ENCODE measurements at regions not wholly inside any gene's neighbourhood (a gene's known extent, or its start where the extent isn't known, plus 50 kb on each side); places are given as distances from the start of the nearest gene placed in this dataset.

GRCh38 chr3:72068621-72069020 is 283.7 kb upstream of the PROK2 start:
- H3K4me3 ChIP-seq = no peak overlapping the region
- H3K36me3 ChIP-seq (ENCODE audit: insufficient read depth) = no peaks in the 10 kb centered on the region
- DNase-seq (ENCODE audit: low spot score) (no peak), ATAC-seq (no peak)
- H2AFZ ChIP-seq = no peak overlapping the region
- Mint-ChIP-seq H3K4me3 (no peak overlapping the region), H3K27ac (no peak overlapping the region), H3K9me3 (peaks cover 8% of the 10 kb centered on the region), H3K27me3 (ENCODE audit: insufficient read depth, low read depth, poor library complexity) (peaks cover 2% of the 10 kb centered on the region), H3K36me3 (ENCODE audit: low read depth) (peaks cover 5% of the 10 kb centered on the region; the same call in 1 of the 3 replicates), H3K4me1 (no peaks in the 10 kb centered on the region)
- H3F3A ChIP-seq (replicated peaks; ENCODE audit: low read depth) = no peaks in the 10 kb centered on the region
- TF ChIP-seq CREB1 (CRISPR knock-in tag; IDR thresholded peaks at IDR 0.05; ENCODE audit: low read depth) = no peak
- TF ChIP-seq REST (IDR thresholded peaks at IDR 0.05; ENCODE audit: unreplicated experiment) = no peak
- no peak for TF ChIP-seq ZNF331 (CRISPR knock-in tag; IDR thresholded peaks at IDR 0.05; ENCODE audit: low read depth)
- no peak for TF ChIP-seq ZNF462 (CRISPR knock-in tag; IDR thresholded peaks at IDR 0.05)
- TF ChIP-seq EZH2phosphoT487 (IDR thresholded peaks at IDR 0.05; ENCODE audit: unreplicated experiment) = no peak
- no peak for TF ChIP-seq POLR2AphosphoS5 (IDR thresholded peaks at IDR 0.05; ENCODE audit: low read depth)
- TF ChIP-seq, protein P1, sequence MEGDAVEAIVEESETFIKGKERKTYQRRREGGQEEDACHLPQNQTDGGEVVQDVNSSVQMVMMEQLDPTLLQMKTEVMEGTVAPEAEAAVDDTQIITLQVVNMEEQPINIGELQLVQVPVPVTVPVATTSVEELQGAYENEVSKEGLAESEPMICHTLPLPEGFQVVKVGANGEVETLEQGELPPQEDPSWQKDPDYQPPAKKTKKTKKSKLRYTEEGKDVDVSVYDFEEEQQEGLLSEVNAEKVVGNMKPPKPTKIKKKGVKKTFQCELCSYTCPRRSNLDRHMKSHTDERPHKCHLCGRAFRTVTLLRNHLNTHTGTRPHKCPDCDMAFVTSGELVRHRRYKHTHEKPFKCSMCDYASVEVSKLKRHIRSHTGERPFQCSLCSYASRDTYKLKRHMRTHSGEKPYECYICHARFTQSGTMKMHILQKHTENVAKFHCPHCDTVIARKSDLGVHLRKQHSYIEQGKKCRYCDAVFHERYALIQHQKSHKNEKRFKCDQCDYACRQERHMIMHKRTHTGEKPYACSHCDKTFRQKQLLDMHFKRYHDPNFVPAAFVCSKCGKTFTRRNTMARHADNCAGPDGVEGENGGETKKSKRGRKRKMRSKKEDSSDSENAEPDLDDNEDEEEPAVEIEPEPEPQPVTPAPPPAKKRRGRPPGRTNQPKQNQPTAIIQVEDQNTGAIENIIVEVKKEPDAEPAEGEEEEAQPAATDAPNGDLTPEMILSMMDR (conservative IDR thresholded peaks at IDR 0.05; ENCODE audit: low read depth in 2 of 2) = no peak
- no peak for TF ChIP-seq STAT1 (IDR thresholded peaks at IDR 0.05; ENCODE audit: unreplicated experiment)
- TF ChIP-seq ETS1 (IDR thresholded peaks at IDR 0.05) = no peak
- no peak for TF ChIP-seq ZNF114 (CRISPR knock-in tag; IDR thresholded peaks at IDR 0.05)
- no peak for TF ChIP-seq NANOG (IDR thresholded peaks at IDR 0.05; ENCODE audit: borderline replicate concordance)
- no peak for TF ChIP-seq JUNB (IDR thresholded peaks at IDR 0.05; ENCODE audit: unreplicated experiment)
- TF ChIP-seq EZH2 (IDR thresholded peaks at IDR 0.05; ENCODE audit: low read depth, unreplicated experiment) = no peak
- H4K20me1 ChIP-seq (replicated peaks; ENCODE audit: insufficient read depth) = no peaks in the 10 kb centered on the region
- no peaks in the 10 kb centered on the region for H3K4me1 ChIP-seq (ENCODE audit: insufficient read depth)
- no peak overlapping the region for H3K27ac ChIP-seq (ENCODE audit: low read depth)
- no peaks in the 10 kb centered on the region for H3K27me3 ChIP-seq (ENCODE audit: insufficient read depth)
- no peaks in the 10 kb centered on the region for H3K79me2 ChIP-seq (replicated peaks; ENCODE audit: insufficient read depth)
- H3K9me2 ChIP-seq (ENCODE audit: insufficient read depth) = no peaks in the 10 kb centered on the region; the same call in 1 of the 2 replicates
- no peak overlapping the region for H3K4me2 ChIP-seq
